Occipital lobe (tissue), 1 donor: ENCODE measurements at regions not wholly inside any gene's neighbourhood (a gene's known extent, or its start where the extent isn't known, plus 50 kb on each side); places are given as distances from the start of the nearest gene placed in this dataset.
"Not testable (repeated sequence)": the region's sequence is repeated elsewhere in the genome, so short reads cannot be mapped to it uniquely, and the experiment has no call there.

ENCODE experiments used
- DNase-seq: peaks from one replicate; lab custom pipeline; 2025; lab: John Stamatoyannopoulos, UW

DNA sequence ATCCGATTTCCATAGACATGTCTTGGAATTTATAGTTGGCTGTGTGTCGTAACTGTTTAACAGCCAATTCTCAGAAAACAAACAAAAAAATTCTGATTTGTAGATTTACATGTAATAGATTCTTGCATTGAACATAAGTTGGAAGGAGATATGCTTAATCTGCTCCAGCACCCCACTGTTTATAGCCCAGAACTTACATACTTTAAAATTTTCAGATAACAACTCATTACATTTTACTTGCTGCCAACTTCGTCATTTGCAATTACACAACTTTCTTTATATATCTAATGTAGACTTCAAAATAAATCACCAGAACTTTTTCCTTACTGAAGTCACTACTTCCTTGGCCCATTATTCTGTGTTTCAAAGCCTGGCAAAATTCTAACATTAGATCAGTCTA lies 472.3 kb upstream of the EYS start:
- DNase-seq, result no peak

DNA sequence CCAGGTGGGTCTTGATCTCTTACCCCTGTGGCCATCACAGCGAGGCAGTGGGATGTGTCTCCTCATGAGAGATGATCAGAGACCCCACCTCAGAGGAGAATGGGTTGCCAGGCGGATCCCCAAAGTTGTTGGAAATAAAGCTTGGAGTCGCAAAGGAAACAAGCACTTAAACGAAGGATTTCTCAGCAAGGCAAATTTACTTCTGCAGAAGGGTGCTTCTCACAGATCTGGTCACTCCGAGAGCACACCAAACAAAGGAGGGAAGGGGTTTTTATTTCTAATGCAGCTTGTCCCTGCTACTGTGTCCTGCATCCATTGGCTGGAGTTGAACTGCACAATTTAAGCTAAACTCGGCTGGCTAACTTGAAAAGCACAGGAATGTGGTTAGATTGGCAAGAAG lies 466.6 kb upstream of the EYS start:
- no peak for DNase-seq

DNA sequence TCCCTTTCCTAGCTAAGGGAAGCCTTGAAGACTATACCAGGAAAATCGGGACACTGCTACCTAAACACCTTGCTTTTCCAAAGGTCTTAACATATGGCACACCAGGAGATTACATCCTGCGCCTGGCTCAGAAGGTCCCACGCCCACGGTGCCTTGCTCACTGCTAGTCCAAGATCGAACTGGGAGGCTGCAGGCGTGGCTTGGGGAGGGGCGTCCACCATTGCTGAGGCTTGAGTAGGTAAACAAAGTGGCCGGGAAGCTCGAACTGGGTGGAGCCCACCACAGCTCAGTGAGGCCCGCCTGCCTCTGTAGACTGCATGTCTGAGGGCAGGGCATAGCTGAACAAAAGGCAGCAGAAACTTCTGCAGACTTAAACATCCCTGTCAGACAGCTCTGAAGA lies 459.7 kb upstream of the EYS start:
- not testable (repeated sequence) for DNase-seq

DNA sequence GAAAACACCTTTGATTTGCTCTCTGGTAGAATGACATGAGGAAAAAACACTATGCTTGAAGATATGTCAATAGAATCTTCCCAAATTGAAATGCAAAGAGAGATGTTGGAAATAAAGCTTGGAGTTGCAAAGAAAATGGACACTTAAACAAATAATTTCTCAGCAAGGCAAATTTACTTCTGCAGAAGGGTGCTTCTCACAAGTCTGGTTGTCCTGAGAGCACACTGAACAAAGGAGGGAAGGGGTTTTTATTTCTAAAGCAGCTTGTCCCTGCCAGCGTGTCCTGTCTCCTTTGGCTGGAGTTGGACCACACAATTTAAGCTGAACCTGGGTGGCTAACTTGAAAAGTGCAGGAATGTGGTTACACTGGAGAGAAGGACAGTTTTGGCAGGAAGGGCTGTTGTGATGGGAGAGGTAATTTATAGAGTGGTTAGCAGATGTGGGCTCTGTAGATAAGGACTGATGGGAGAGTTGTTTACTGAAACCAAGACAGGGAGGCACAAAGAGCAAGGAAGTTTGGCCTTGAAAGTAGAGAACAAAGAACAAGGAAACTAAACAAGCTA lies 454.6 kb upstream of the EYS start:
- no peak for DNase-seq

DNA sequence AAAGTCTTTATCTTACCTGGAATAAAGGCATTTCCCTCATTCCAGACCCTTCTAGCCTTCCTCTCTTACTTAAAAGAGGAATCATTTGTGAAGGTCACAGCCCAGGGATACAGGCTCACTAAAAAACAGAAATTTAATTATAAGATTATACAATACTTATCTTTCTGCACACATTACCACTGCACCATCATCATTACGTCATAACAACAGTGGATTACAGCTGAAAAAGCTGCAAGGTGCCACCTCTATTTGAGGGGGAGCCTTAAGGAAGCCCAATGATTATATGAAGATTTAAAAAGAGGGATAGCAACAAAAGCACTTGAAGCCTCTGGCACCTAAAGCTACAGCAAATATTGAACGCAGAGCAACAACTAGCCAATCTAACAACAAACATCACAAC lies 452.9 kb upstream of the EYS start:
- DNase-seq, result no peak

DNA sequence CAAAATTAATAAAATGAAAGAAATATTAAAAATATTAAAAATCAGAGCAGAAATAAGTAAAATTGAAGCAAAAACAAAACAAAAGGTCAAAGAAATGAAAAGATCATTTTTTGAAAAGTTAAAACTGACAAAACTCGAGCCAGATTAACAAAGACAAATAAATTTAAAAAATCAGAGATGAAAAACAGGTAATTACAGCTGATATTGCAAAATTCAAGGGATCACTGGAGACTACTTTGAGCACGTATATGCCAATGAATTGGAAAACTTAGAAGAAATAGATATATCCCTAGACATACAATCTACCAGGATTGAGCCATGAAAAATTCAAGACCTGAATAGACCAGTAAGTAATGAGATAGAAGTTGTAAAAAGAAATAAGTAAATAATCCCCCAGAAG lies 446.2 kb upstream of the EYS start:
- no peak for DNase-seq

DNA sequence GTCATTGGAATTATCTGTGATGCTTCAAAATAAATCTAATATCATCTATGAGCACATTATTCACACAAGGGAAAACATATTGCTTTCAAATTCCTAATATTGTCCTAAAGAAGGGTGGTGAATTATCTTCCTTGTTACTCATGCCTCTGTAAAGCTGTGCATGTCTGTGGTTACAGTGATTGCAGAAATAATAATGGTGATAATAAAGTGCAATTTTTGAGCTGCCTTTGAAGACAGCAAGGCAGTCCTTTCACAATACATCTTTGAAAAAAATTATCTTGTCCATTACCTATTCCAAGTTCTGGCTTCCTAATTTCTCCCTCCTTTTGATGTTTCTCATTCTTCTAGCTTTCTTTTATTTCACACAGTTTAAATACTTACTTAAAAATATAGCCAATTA lies 442.1 kb upstream of the EYS start:
- no peak for DNase-seq

DNA sequence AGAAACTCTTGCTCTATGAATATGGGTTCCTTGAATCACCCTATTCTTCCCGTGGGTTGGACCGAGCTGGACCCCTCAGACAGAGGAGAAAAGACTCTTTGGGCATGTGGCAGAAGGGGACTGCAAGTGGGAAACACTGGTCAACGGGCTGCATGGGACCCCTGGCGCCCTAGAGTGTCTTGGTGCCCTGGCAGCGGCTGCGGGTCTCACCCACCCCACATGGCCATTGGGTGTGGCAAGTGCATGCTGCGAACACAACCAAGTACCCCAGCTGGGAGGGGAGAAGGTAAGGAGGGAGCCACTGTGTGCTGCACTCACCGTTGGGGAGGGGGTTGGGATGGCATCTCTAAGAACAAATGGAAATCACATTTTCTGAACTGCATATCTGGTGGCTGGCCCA lies 438.8 kb upstream of the EYS start:
- DNase-seq, result no peak

DNA sequence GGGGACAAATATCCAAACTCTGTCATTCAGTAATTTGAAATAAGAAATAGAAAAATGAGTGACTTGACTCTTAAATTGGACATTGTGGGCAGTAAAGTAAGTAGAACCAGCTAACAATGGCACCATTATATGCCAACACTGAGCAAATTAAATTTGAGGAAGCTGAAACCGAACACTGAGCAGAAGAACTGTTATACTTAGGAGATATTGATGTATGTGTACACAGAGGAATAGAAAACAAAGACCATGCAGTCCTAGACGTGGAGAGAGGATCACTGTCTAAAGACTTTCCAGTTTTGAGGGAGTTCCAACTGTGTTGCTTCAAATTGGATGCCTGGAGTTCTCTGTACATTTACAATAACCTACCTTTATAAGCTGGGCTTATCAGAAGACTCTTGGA lies 427.0 kb upstream of the EYS start:
- DNase-seq, result no peak

DNA sequence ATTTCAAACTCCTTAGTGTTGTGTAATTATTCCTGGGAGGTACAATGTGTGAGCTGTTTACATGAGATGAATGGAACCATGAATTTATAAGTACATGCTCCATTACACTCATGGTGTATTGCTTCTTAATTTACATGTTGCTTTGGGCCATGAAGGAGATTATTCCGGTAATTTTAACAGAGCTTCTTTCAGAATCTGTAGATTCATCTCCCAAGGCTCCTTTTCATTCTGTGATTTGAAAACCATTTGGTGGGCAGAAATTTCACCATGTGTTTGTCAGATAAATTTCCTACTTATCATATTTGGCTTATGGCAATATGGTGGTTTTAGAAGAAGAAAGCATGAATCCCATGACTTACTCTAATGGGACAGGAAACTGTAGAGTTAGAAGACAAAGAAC lies 421.6 kb upstream of the EYS start:
- DNase-seq, result no peak

DNA sequence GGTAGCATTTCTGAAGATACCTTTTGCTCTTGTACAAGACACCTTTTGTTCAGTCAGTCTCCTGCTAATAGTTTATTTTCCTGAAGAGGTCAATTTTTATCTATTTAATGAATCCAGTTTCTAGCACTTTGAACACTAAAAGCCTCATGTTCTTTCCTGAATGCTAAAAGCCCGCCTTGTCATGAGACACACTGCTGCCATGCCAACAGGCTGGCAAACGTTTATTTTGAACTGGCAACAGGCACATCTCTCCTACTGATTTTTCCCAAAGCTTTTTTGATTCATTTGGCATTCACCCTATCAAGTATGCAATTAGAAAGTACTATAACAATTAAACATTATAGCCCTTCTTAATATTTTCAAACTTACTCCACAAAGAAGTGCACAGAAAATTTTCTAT lies 421.2 kb upstream of the EYS start:
- DNase-seq, result no peak

DNA sequence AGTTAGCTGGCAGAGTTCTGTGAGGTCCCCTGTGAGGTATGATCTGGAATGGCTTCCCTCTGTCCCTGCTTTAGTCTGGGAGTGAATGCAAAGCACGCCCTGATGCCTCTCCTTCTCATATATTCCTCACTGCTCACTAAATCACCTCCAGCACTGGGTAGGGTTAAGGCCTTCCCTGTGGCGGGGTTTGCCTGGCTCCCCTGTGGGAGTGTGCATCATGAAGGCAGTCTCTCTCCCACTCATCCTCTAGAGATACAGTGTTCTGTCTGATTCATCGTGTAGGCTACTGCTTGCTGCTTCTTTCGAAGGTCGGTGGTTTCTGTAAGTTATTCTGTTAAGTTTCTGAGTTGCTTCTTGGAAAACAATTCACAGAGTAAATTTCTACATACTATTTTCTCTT lies 420.0 kb upstream of the EYS start:
- no peak for DNase-seq

DNA sequence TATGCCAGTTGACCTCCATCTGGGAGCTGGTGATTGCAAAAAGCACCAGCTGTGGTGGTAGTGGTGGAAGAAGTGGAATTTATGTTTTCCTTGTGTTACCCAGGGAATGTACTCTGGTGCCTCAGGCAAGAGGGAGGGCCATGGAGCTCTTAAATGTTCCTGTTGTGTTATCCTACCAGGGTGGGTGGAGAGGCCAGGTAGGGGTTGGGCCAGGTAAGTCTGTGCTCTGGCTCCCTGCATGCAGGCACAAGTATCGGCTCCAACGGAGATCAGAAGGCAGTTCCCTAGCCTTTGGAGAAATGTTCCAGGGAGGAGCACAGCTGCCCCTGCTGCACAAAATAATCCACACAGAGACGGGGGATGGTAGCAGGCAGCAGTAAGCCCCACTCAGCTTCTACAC lies 419.3 kb upstream of the EYS start:
- no peak for DNase-seq

DNA sequence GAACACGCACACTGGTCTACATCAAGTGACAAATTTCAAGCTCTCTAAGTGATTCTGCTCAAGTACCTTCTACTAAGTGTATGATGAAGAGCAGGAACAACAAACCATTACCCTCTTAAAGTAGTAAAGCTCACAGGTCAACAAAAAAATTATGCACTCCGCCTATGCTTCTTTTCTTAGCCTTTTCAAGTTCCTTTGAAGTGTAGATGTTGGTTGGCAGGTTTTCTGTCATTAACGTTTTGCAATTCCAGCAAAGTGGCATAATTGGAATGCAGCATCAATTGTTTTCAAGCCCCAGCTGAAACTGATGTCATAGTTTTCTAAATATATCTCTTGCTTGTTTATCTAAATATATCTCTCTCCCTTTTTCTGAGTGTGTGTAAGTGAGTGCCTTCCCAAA lies 396.9 kb upstream of the EYS start:
- DNase-seq, result no peak

DNA sequence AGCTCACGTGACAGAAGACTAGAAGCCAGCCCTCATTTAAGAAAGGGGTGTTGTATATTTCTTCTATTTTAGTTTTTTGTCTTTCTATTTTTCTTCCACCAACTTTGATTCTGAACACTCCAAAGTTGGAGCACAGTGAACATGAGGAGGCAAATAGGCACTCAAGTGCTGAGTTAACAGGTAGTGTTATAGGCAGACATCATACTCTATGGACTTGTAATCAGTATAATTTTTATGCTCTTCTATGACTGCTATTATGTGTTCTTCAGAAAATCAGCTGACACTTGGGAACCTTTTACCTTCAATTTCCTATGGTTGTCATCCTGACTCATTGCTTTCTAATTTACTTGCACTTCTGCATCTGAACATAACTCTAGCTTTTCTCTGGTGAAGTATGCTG lies 396.3 kb upstream of the EYS start:
- no peak for DNase-seq

DNA sequence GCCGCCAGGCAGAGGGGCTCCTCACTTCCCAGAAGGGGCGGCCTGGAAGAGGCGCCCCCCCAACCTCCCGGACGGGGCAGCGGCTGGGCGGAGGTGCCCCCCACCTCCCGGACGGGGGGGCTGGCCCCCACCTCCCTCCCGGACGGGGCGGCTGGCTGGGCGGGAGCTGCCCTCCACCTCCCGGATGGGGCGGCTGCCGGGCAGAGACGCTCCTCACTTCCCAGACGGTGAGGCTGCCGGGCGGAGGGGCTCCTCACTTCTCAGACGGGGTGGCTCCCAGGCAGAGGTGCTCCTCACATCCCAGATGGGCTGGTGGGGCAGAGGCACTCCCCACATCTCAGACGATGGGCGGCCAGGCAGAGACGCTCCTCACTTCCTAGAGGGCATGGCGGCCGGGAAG lies 389.7 kb upstream of the EYS start:
- DNase-seq, result no peak

DNA sequence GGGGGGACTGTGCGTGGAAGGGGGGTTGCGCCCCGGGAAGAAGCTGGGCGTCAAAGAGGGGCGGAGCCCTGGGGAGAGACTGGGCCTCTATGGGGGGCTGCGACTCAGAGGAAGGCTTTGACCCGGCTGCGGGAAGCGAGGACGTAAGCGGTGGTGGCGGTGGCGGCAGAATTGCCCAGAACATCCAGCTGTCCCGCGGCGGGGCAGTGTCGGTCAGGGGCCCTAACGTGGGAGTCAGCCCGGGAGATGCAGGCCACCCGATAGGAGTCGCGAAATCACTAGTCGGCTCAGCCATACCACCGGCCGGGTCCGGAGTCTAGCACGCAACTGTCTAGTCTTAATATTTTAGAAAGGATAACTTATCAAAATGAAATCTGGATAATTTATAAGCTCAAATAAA lies 387.6 kb upstream of the EYS start:
- DNase-seq, result no peak

DNA sequence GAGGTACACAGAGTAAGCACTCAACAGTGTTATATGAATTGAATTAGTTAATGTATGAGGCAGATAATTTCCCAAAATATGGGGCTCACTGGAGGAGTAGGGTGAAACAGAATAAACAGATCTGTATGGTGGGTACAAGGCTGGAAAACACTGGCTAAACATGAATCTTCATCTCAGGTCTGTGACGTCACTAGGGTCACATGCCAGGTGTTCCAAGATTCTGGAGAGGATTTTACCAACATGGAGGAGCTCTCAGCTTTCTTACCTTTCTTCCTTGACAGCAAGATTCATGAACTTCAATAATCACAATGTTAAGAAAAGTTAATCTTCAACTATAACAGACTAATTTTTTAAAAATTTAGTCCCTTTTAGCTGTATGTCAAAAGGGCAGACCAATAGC lies 385.3 kb upstream of the EYS start:
- DNase-seq, result not testable (repeated sequence)

DNA sequence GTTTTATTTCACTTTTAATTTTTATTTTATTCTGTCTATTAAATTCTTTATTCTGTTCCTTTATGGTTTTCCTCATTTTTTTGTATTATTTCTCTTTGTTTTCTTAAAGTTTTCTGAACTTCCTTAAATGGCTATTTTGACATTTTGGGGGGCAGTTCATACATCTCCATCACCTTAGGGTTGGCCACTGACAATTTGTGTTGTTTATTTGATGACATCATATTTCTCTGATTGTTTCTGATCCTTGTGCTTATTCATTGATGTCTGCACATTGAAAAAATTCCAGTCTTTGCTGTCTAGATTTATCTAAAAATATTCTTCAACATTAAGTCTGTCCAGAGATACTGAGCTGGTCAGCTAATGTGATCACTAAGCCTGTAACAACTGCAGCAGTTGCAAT lies 379.5 kb upstream of the EYS start:
- DNase-seq, result no peak

DNA sequence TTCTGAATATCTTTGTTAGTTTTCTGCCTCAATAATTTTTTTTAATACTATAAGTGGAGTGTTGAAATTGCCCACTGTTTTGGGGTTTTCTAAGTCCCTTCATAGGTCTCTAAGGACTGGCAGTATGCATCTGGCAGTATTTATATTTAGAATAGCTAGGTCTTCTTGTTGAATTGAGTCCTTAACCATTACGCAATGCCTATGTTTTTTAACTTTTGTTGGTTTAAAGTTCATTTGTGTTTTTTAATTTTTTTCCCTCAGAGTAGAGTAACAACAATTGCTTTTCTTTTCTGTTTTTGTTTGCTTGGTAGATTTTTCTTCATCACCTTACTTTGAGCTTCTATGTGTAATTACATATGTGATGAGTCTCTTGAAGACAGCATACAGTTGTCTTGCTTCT lies 375.9 kb upstream of the EYS start:
- no peak for DNase-seq

DNA sequence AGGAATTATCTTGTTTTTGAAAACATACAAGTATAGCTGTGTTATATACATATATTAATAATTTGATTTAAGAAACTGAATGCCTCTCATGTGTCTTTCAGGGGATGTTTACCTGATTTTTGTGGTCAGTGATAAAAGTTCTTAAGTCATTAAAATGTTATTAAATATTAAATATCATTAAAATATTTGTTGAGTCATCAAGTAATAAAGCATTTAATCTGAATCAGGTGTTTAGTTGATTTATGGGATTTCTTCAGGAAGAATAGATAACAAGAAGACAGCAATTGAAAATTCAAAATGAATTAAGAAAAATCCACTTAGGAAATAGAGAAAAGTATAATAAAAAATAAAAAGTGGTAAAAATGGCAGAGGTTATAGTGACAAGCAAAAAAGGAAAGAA lies 361.9 kb upstream of the EYS start:
- DNase-seq, result no peak

DNA sequence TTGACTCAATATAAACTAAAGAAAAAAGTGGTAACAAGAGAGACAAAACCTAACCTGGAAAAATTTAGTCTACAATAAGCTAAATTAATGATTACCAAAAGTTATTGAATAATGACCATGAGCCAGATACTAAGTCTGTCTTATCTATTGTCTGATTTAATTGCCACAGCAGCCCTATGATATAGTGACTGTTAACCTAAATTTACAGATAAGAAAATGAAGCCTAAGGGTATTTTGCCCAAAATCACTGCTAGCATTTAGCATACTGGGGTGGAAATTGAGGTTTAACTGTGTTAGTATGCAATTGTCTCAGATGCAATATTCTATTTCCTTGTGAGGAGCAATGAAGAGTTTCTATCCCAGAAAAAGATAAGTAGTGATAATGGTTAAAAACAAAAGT lies 361.0 kb upstream of the EYS start:
- DNase-seq, result no peak

DNA sequence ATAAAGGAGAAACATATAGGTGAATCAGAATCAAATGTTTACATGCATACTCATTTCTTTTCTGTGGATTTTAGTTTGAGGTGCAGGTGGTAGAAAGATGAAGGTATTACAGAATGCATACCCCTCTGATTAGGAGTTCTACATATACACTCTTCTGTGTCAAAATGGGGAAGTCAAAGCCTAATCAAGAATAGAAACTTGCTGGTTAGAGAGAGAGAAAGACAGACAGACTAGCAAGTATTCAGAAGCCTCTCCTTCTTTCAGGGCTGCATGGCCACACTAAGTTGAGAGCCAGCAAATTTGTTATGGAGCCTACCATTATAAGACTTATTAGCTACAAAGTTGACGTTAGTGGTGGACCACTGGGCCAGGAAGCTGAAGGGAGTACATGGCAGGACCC lies 358.3 kb upstream of the EYS start:
- DNase-seq, result no peak

DNA sequence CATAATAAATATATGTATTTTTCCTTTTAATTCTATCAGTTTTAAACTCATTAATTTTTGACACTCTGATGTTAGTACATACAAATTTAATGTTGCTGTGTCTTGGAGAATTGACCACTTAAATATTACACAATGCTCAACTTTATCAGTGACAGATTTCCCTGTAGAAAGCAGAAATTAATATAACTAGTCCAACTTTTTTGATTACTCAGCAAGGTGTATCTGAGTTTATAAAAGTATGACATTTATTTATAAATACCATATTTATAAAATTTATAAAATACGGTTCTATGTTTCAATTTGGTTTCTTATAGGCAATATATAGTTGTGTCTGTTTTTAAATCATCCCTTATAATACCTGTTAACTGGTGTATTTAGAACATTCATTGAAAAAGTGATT lies 350.0 kb upstream of the EYS start:
- no peak for DNase-seq

DNA sequence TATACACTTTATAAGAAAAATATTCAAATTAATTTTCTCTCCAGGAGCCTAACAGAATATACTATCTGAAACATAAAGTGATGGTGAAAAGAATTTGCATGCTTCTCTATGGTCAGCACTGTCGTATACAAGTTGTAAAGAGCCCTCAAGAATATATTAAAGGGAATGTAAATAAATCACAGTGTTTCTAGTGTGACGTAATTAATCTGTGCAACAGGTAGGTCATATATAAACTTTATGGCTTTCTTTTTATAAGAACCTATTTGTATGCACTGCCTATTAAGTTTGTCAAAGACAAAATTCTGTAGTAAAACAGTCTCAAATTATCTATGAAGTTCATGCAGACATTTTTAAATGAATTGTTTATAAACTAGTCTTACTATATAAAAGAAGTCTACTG lies 347.9 kb upstream of the EYS start:
- no peak for DNase-seq
